Stimulated activated CD4-positive, alpha-beta T cell treated with anti-CD3 and anti-CD28 coated beads, Interleukin-2, amount 100 ng/mL, for 24 hours (primary cell): ENCODE measurements at regions not wholly inside any gene's neighbourhood (a gene's known extent, or its start where the extent isn't known, plus 50 kb on each side); places are given as distances from the start of the nearest gene placed in this dataset.
"Not testable (repeated sequence)": the region's sequence is repeated elsewhere in the genome, so short reads cannot be mapped to it uniquely, and the experiment has no call there.

Source experiments
- DNase-seq, 2 donors: peaks; one replicate each; pipeline ENCODE4 v3.0.0-alpha.2; 2020

DNA sequence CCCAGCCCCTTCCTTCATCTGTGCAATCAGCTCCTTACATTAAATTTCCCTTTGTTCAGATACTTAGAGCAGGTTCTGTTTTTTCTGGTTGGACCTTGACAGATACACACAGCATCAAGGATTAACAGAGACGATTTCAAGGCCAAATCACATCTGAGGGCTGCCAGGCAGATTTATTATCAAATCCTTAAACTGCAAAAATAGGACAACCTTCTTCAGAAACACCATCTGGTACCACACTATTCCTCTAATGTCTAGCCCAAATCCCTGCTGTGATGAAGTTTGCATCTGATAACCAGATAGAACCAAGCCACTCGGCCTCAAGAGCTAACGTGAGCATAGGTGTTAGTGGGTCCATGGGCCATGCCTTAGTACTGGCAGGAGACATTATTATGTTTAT is 250.7 kb upstream of the PROK2 start:
- no peak for DNase-seq

DNA sequence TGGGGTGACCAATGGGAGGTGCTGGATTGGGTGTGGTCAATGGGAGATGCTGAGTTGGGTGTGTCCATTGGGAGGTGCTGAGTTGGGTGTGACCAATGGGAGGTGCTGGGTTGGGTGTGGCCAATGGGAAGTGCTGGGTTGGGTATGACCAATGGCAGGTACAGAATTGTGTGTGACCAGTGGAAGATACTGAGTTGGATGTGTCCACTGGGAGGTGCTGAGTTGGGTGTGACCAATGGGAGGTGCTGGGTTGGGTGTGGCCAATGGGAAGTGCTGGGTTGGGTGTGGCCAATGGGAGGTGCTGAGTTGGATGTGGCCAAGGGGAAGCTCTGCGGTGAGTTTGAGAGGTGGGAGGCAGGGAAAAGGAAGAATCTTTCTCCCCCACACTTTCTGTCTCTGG is 250.0 kb upstream of the PROK2 start:
- no peak for DNase-seq

DNA sequence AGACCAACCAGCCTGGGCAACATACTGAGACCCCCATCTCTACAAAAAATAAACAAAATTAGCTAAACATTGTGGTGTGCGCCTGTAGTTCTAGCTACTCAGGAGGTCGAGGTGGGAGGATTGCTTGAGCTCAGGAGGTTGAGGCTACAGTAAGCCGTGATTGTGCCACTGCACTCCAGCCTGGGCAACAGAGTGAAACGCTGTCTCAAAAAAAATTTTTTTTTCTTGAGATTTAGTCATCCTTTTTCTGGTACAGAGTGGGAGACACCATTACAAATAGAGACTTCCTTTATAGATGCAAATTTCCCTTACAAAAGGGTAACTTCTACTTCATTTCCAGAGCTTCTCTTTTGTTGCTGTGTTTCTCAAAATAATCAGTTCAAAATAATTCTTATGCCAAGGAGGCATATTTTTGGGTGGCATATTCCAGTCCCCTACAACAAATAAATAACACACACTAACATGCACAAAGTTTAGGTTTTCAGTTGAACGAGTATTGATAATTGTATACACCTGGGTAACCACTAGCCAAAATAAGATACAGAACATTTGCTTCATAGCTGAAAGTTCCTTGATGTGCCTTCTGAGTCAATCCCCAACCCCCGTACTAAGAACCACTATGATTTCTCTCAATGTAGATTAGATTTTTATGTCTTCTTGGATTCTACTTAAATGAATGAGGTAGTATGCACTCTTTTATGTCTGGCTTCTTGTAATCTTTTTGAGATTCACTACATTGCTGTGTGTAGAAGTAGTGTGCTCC is 248.9 kb upstream of the PROK2 start:
- no peak for DNase-seq

DNA sequence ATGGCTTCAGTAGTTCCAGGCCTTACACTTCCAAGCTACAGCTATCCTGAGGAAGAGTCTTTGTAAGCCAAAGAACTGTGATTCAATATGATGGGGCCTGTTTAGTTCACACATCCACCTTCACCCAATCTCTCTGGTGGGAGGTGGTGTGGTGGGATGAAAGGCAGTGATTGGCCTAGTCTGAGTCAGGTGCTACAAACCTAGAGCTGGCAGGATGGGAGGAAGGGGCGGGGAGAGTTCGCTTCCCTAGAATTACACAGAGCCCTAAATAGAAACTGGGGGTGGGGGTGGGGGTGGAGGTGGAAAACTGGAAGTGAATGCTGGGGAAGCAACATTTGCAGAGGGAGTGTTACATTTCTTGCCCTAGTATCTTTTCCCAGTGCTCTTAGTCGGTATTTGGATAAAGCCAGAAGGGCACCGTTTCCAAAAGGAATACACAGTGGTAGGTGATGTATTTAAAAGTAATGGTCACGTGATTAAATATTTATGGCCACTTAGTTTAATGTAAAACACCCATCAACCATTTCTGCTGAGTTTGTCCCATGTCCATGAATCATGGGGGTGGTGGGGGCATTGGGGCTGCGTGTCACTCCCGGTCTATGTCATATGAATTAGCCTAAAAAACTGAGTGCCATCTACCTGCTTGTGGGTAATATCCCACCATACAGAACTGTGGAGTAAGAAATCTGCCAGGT is 247.6 kb upstream of the PROK2 start:
- DNase-seq = no peak

DNA sequence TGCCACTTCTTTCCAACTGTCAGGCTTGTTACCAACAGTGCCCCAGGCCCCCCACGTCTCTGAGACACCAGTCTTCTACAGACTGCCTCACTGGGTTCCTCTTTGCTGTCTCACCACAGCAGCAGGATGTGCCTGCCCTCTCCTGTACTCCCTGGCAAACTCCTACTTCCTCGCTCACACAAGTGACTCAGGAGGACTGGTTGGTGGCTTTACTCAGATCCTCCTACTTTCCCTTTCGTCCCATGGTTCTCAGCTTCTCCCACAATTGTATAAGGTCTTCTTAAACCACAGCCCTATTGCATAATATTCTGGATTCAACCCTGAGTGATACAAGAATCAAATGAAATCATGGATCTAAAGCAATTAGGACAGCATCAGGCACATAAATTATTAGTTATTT is 246.6 kb upstream of the PROK2 start:
- DNase-seq = no peak

DNA sequence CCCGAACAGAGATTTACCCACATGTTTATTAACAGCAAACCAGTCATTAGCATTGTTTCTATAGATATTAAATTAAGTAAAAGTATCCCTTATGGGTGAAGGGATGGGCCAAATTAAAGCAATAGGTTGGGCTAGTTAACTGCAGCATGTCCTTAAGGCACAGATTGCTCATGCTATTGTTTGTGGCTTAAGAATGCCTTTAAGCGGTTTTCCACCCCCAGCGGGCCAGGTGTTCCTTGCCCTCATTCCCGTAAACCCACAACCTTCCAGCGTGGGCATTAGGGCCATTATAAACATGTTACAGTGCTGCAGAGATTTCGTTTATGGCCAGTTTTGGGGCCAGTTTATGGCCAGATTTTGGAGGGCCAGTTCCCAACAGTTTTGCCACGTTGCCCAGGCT is 245.3 kb upstream of the PROK2 start:
- not testable (repeated sequence) for DNase-seq

DNA sequence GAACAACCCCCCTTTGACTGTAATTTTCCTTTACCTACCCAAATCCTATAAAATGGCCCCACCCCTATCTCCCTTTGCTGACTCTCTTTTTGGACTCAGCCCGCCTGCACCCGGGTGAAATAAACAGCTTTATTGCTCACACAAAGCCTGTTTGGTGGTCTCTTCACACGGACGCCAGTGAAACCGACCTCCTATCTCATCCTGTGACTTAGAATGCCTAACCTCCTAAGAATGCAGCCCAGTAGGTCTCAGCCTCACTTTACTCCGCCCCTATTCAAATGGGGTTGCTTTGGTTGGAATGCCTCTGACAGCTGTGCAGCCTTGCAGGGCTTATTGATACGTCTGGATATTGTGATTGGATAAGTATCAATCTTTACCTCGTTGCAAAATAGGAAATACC is 243.8 kb upstream of the PROK2 start:
- DNase-seq = not testable (repeated sequence)

DNA sequence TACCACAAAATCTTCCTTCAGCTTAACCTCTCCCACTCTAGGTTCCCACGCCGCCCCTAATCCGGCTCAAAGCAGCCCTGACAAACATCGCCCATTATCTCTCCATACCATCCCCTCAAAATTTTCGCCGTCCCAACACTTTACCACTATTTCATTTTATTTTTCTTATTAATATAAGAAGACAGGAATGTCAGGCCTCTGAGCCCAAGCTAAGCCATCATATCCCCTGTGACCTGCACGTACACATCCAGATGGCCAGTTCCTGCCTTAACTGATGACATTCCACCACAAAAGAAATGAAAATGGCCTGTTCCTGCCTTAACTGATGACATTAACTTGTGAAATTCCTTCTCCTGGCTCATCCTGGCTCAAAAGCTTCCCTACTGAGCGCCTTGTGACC is 243.4 kb upstream of the PROK2 start:
- not testable (repeated sequence) for DNase-seq

DNA sequence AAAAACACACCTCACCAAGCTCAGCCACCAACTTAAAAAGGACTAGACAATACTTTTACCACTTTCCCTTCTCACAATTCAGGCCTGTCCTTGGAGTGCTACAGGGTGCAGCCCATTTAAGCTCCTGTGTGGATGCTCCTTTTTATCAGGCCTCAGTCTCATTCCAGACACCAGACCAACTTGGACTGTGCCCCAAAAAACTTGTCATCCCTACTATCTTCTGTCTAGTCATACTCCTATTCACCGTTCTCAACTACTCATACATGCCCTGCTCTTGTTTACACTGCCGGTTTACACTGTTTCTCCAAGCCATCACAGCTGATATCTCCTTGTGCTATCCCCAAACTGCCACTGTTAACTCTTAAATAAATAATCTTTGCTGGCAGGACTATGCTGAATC is 242.8 kb upstream of the PROK2 start:
- not testable (repeated sequence) for DNase-seq

DNA sequence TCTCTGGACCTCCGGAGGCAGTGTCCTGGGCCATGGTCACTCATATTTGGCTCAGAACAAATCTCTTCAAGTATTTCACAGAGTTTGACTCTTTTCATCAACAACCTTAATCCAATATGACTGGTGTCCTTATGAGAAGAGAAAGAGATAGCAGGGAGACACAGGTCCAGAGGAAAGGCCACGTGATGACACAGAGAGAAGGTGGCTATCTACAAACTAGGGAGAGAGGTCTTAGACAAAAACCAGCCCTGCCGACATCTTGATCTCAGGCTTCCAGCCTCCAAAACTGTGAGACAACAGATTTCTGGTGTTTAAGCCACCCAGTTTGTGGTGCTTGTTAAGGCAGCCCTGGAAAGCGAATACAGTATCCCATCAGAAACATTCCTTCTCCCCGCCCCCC is 237.1 kb upstream of the PROK2 start:
- DNase-seq = no peak

DNA sequence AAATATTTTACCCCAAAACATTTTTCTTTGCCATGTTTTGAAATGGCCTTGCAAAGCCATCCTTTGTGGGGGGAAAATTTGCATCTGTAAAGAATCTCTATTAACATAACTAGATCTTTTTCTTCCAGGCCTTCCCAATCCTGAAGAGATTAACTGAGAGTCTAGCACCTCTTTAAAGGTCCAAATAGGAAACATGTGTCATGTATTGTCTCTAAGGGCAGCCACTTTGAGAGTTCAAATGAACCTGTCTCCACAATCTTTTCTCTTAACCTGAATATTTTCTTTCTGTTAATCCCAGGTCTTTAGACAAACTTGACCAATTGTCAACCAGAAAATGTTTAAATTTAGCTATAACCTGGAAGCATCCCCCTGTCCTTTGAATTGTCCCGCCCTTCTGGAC is 236.6 kb upstream of the PROK2 start:
- DNase-seq = no peak

DNA sequence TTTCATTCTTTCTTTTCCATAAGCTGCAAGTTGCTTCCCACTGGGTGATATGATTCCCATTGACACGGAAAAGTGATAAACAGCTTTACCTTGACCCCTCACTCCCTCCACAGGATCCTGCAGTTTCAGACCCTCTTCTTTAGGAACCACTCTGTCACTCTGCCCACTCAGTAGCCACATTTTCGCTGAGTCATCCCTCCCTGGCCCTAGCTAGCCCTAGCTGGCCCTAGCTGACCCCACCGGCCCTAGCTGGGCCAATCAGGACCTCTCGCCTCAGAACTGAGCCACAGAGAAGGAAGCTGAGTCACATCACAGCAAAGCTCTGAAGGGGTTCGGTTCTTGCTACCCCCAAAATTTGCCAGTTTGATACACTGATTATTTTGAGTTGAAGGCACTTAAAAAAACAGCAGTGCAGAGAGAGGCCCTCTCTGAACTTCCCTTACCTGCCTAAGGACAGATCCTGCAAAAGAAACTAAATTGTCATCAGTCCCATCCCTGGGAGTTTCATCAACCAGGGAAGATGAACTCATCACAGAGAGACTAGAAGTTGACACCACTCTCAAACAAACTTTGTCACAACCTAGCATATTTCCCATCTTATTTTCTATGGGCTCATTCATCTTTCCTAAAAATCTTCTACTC is 233.5 kb upstream of the PROK2 start:
- DNase-seq = no peak

DNA sequence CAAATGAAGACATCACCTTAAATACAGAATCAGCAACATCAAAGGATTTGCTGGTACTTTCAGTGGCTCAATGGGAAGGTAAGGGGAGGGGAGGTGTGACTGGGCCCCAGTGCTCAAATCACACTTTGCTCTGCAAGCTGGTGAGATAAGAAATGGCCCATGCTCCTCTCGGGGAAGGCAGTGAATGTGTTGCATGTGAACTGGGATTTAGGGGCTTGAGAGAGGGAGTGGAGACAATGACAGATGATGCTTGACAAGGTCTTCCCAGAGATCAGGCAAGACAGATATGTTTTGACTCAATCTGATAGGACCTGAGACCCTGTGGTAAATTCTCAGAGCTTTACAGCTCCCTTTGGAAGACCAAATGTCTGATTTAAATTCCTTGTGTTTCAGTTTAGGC is 233.0 kb upstream of the PROK2 start:
- DNase-seq = no peak

DNA sequence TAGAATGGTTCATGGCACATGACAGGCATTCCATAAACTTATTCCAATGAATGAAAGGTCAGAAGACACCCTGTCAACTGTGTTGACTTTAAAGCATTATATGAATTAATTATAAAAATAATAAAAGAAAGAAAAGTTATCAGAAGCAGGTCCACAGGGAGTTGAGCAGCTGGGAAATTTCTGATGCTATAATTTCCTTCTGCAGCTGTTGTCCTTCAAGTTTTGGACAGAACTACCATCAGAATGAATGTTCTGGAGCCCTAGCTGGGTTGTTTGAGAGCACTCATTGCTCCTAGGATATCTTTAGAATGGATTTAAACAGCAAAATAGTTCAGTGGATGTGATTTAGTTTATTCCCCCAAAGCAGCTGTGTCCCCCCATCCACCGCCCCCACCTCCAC is 232.4 kb upstream of the PROK2 start:
- DNase-seq = no peak

DNA sequence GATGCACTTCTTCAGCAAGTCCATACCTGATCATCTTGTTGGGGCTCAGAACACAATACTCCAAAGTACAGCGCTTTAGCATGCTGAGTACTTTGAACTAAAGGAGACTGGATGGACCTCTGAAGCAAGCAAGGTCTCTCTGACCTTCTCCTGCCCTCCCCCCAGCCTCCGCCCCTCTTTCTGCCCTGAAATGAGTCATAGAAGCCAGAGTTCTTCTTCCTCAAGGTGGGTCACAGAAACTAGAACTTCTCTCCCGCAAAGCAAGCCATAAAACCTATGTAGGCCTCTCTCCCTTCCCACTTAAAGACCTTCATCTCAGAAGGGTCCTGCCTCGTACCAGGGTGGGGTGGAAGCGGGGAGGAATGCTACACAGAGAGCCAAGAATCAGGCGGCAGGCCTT is 230.5 kb upstream of the PROK2 start:
- no peak for DNase-seq

DNA sequence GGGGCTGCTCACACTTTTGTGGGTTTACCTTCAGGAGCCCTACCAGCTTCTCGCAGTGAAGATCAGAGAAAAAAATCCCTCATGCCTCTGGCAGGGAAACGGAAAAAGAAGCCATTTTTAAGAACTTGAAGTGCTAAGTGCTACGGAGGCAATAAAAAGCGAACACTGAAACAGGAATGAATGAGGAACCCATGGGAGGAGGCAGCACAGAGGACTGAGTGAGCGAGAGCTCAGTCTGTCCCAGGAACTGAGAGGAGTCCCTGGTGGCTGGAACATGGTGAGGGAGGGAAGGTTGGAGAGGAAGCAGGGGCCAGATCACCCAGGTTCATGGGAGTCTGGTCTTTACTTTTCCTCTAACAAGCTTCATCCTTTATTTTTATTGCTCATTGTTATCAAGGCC is 228.1 kb upstream of the PROK2 start:
- no peak for DNase-seq

DNA sequence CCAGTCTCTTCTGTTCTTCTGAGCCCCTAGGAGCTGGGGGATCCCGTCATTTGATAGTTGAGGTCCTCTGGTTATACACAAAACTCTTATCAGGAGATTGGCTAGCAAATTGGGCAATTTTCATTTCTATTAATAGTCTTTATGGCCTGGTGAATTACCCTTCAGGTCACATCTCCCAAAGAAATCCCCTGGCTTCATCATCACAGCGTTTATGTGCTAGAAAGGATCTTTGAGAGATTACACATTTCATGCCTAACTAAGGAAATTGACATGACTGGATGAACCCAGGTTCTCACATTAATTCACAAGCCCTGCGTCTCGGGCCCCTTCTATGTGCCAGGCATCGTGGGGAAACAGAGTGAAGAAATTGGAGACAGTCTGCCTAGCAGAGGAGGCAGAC is 227.4 kb upstream of the PROK2 start:
- no peak for DNase-seq

DNA sequence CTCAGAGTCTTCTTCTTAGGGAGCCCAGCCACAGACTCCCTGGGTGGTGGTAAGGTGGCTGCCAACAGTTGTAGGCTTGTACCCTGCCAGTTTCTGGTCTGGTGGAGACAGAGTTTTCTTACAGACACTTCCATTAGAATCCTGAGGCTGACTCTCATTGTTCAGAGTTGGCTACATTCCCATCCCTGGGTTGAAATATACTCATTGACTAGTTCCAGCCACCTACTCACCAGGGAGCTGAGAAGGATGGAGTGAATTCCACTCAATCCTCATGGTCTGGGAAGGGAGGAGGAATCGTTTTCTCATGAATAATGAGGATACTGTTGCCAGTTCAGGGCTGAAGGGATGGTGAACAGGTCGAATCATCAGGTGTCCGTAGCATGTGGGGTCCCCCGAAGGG is 226.5 kb upstream of the PROK2 start:
- DNase-seq = no peak

DNA sequence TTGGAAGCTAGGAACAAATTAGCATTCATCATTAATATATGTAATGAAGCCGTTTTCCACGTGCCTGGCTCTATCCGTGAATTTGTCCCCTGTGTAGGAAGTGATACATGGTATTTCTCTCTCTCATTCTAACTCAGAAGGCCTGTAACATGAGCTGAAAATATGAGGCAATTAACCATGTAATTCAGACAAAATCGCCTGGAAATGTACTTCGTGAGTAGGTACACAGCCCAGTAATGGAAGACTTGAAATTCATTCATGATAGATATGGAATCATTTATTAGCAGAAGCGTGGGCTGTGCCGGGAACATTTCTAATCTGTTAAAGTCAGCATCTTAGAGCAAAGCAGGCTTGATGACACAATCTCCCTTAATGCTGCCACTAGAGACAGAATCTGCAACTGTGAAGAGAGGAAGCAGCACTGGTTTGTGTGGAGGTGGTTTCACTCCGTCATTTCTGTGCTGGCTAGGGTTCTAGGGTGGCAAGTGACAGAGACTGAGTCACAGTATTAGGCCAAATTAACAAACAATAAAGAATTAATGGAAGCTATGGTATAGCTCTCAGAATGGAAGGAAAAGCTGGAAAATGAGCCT is 225.0 kb upstream of the PROK2 start:
- DNase-seq = no peak

DNA sequence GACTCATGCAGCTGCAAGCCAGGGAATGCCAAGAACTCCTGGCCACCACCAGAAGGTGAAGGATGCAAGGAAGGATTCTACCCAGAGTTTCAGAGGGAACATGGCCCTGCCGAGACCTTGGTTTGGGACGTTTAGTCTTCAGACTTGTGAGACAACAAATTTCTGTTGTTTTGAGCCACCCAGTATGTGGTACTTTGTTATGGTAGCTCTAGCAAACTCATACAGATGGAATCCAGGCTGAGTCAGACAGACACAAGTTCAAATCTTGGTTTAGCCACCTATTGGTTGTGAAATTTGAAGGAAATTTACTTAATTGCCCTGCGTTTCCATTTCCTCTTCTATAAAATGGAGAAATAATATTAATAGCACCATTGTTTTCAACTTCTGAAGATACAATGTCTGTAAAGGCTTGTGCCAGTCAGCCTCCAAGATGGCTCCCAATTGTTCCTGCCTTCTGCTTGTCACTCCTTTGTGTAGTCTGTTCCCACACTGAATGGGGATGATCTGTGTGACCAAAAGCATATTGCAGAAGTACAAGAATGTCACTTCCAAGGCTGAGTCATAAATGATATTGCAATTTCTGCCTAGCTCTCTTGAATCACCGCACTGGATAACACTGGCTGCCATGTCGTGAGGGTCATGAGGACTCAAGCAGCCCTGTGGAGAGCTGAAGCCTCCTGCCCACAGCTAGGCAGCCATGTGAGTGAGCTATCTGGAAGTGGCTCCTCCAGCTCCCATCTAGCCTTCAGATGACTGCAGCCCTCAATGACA is 223.5 kb upstream of the PROK2 start:
- no peak for DNase-seq

DNA sequence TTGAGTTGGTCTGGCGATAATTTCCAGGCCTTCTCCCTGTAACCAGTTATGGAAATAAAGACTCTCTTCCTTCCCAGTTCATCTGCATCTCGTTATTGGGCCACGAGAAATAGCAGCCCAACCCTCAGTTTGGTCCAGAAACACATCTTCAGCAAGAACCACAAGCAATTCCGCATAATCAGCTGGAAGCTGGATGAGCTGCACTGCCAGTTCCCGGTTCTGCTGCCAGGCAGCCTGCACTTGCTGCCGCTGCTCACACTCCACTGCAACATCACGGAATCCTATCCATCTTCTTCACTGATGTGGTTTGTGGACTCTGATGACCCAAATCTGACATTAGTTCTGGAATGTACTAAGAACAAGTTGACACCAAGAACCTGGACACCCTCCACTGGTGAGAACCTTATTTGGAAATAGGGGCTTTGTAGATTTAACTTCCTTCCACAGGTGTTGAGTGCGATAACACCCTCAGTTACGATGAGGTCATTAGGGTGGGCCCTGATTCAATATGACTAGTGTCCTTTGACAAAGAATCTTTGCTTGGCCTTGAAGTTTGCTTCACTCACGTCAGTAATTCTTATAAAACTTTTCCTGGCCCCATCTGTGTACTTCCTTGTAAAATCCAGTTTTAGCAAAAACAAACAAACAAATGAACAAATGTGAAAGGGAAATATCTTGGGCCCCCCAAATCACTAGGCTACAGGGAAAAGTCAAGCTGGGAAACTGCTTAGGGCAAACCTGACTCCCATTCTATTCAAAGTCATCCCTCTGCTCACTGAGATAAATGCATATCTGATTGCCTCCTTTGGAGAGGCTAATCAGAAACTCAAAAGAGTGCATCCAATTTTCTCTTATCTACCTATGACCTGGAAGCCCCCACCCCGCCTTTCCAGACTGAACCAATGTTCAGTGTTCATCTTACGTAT is 221.9 kb upstream of the PROK2 start:
- DNase-seq = no peak

DNA sequence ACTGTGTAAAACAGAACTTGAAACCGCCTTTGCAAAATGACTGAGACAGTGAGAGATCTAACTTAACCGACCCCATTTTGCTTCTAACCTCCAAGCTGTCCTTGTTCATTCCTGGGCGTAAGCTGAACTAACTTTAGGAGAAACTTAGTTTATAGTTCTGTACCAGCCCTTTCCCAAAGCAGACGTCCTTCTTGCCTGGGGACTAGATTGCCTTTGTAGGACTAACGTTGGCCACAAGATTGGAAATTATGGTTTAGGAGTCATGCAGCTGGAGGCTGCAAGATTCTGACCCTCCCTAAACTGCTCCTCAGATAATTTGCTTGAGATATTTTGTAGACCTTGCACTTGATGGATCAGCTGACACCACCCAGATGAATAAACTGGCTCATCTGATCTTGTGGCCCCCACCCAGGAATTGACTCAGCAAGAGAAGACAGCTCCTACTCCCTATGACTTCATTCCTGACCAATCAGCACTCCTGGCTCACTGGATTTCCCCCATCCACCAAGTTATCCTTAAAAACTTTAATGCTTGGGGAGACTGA is 219.9 kb upstream of the PROK2 start:
- no peak for DNase-seq
